CD14-positive monocyte (primary cell): ENCODE measurements at regions not wholly inside any gene's neighbourhood (a gene's known extent, or its start where the extent isn't known, plus 50 kb on each side); places are given as distances from the start of the nearest gene placed in this dataset.

ENCODE experiments used
- DNase-seq, 3 donors: peaks; one replicate each; pipeline ENCODE4 v3.0.0-alpha.2; 2011 to 2022
- H2AFZ ChIP-seq: 2 replicates; pipeline ENCODE4 v1.6.0; 2012; ENCODE audit warnings: mild to moderate bottlenecking, low read depth, low read length, inconsistent platforms; ENCODE audit not compliant: insufficient read depth, poor library complexity, severe bottlenecking
- H3K27ac ChIP-seq, 2 donors: 1 replicate in 1 of 2; 2 replicates in 1 of 2; pipeline ENCODE4 v1.5.1; 2012 to 2013; ENCODE audit warnings: low read length in 2 of 2, control low read depth in 1 of 2, inconsistent platforms in 1 of 2, low read depth in 1 of 2, mild to moderate bottlenecking in 1 of 2
- H3K27me3 ChIP-seq, 2 donors: one replicate each; pipeline versions ENCODE4 v1.6.0 to v1.6.1; 2011 to 2013; ENCODE audit warnings: low read length in 2 of 2; ENCODE audit not compliant: control insufficient read depth in 2 of 2, insufficient read depth in 2 of 2
- H3K36me3 ChIP-seq, 2 donors: replicated peaks in 1 of 2; 1 replicate in 1 of 2; 2 replicates in 1 of 2; pipeline versions ENCODE4 v1.5.1 to v1.6.1; 2012 to 2013; ENCODE audit warnings: low read length in 2 of 2, control low read depth in 1 of 2, inconsistent platforms in 1 of 2, mild to moderate bottlenecking in 1 of 2; ENCODE audit not compliant: insufficient read depth in 2 of 2, control insufficient read depth in 1 of 2
- H3K4me1 ChIP-seq, 2 donors: 1 replicate in 1 of 2; 2 replicates in 1 of 2; pipeline versions ENCODE4 v1.5.1 to v1.6.1; 2012 to 2013; ENCODE audit warnings: low read length in 2 of 2, control low read depth in 1 of 2, inconsistent platforms in 1 of 2, mild to moderate bottlenecking in 1 of 2, moderate library complexity in 1 of 2; ENCODE audit not compliant: insufficient read depth in 2 of 2, control insufficient read depth in 1 of 2
- H3K4me2 ChIP-seq: replicated peaks from 2 replicates; pipeline ENCODE3; 2012; ENCODE audit warnings: low read length, moderate library complexity, mild to moderate bottlenecking; ENCODE audit not compliant: poor library complexity, severe bottlenecking; ENCODE audit errors: extremely low read depth
- H3K4me3 ChIP-seq, 3 experiments: fragments of 200-600 bp in 1 of 3; sonication (generic) in 1 of 3; replicated peaks in 1 of 3; 1 replicate in 2 of 3; 2 replicates in 1 of 3; pipeline ENCODE4 v1.5.1; 2011 to 2013; ENCODE audit warnings: low read length in 3 of 3, mild to moderate bottlenecking in 3 of 3, control low read depth in 2 of 3, low read depth in 2 of 3, inconsistent platforms in 1 of 3, moderate library complexity in 1 of 3
- H3K79me2 ChIP-seq: 2 replicates; pipeline ENCODE4 v1.6.0; 2012; ENCODE audit warnings: mild to moderate bottlenecking, control low read depth, inconsistent platforms, low read length, moderate library complexity; ENCODE audit not compliant: insufficient read depth
- H3K9ac ChIP-seq: 2 replicates; pipeline ENCODE4 v1.6.0; 2017; ENCODE audit warnings: low read length, mild to moderate bottlenecking; ENCODE audit not compliant: insufficient read depth, poor library complexity, severe bottlenecking
- H3K9me3 ChIP-seq, 2 donors: replicated peaks in 1 of 2; 1 replicate in 1 of 2; 2 replicates in 1 of 2; pipeline versions ENCODE4 v1.5.1 to v1.6.1; 2012 to 2013; ENCODE audit warnings: low read length in 2 of 2, control low read depth in 1 of 2; ENCODE audit not compliant: control insufficient read depth in 1 of 2, insufficient read depth in 1 of 2
- H4K20me1 ChIP-seq: 2 replicates; pipeline ENCODE4 v1.6.0; 2012; ENCODE audit warnings: mild to moderate bottlenecking, low read length, control low read depth, moderate library complexity; ENCODE audit not compliant: insufficient read depth
- H3K27ac Mint-ChIP-seq, 7 donors: one replicate each; pipeline ENCODE4 v1.8.0; 2020; ENCODE audit warnings: mild to moderate bottlenecking in 7 of 7, mixed read lengths in 7 of 7, moderate library complexity in 6 of 7, inconsistent platforms in 2 of 7
- H3K27me3 Mint-ChIP-seq, 3 donors: one replicate each; pipeline ENCODE4 v1.8.0; 2021 to 2022; ENCODE audit warnings: low read depth in 3 of 3, mild to moderate bottlenecking in 3 of 3, mixed read lengths in 3 of 3, moderate library complexity in 3 of 3, inconsistent platforms in 1 of 3
- H3K36me3 Mint-ChIP-seq, 2 donors: one replicate each; pipeline ENCODE4 v1.8.0; 2020; ENCODE audit warnings: mixed read lengths in 2 of 2, inconsistent platforms in 1 of 2, mild to moderate bottlenecking in 1 of 2
- H3K4me1 Mint-ChIP-seq: one replicate; pipeline ENCODE4 v1.8.0; 2020; ENCODE audit warnings: mild to moderate bottlenecking, mixed read lengths
- H3K4me3 Mint-ChIP-seq, 2 donors: one replicate each; pipeline ENCODE4 v1.8.0; 2020; ENCODE audit warnings: mild to moderate bottlenecking in 2 of 2, mixed read lengths in 2 of 2, moderate library complexity in 1 of 2
- H3K9me3 Mint-ChIP-seq, 7 donors: one replicate each; pipeline ENCODE4 v1.8.0; 2020 to 2022; ENCODE audit warnings: mixed read lengths in 7 of 7, mild to moderate bottlenecking in 6 of 7, moderate library complexity in 6 of 7, inconsistent platforms in 2 of 7
- CTCF ChIP-seq: fragments of 200-600 bp; IDR thresholded peaks from one replicate; pipeline ENCODE4 v1.8.0; 2022; ENCODE audit warnings: antibody characterized with exemption, mild to moderate bottlenecking
- WGBS: methylation state at CpG from one replicate; pipeline ENCODE4 v1.1.5; 2013; ENCODE audit warnings: missing lambda C conversion rate; ENCODE audit not compliant: insufficient coverage; 5-methylcytosine and 5-hydroxymethylcytosine counted together
- intact Hi-C, 2 donors: fragments of 100-400 bp; cut with micrococcal nuclease; formaldehyde crosslinking; loops; one replicate each; pipeline versions ENCODE4 v1.15.0 to v1.15.1; 2023

GRCh38 chr3:194990454-194991337, 280.3 kb downstream of the XXYLT1 start:
- H3K4me3 Mint-ChIP-seq = no peak overlapping the region
- peak overlapping the region in 1 of 7 donors; percentile 54 for H3K27ac Mint-ChIP-seq
- peaks cover 0 to 2% (median 0%) of the 10 kb centered on the region in 7 donors for H3K9me3 Mint-ChIP-seq
- Histone ChIP-seq H2AFZ (no peak overlapping the region), H3K79me2 (no peaks in the 10 kb centered on the region), H3K9me3 (no peaks in the 10 kb centered on the region), H3K4me3 (no peak overlapping the region), H3K36me3 (no peaks in the 10 kb centered on the region), H3K9ac (no peak overlapping the region), H3K27me3 (no peaks in the 10 kb centered on the region), H3K27ac (no peak overlapping the region), H4K20me1 (no peaks in the 10 kb centered on the region), H3K4me2 (no peak overlapping the region), H3K4me1 (peaks cover 12 to 20% of the 10 kb centered on the region in 2 donors)
- DNase-seq = no peak
- peaks cover 0 to 2% (median 0%) of the 10 kb centered on the region in 3 donors for H3K27me3 Mint-ChIP-seq
- peaks cover 2 to 3% of the 10 kb centered on the region in 2 donors for H3K36me3 Mint-ChIP-seq
- peaks cover 34% of the 10 kb centered on the region for H3K4me1 Mint-ChIP-seq
- intact Hi-C loops = no loop called here
- WGBS = 90% methylated on average over 5 of the region's 8 CpGs
- TF ChIP-seq CTCF = no peak

DNA sequence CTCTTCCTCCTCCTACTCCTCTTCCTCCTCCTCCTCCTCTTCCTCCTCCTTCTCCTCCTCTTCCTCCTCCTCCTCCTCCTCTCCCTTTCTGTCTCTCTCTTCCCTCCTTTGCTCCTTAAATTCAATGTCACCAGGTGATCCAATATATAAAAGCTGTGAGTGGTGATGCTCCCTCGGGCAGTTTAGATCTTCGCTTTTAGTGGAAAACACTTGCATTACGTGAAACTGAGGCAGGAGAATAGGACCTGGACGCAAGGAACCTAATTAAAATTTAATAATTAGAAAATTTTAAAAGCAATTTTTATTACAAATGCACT, 279.7 kb downstream of the XXYLT1 start:
- intact Hi-C loops = no loop called here
- peaks cover 0 to 2% (median 2%) of the 10 kb centered on the region in 3 donors for H3K27me3 Mint-ChIP-seq
- Histone ChIP-seq H3K4me2 (no peak overlapping the region), H4K20me1 (no peaks in the 10 kb centered on the region), H3K4me1 (peaks cover 7 to 14% of the 10 kb centered on the region in 2 donors), H3K27me3 (no peaks in the 10 kb centered on the region), H3K36me3 (no peaks in the 10 kb centered on the region), H3K27ac (no peak overlapping the region), H3K79me2 (no peaks in the 10 kb centered on the region), H3K4me3 (no peak overlapping the region), H2AFZ (no peak overlapping the region), H3K9ac (no peak overlapping the region), H3K9me3 (no peaks in the 10 kb centered on the region)
- no CpG with 5 or more reads among the region's 4 CpGs for WGBS
- no peak for DNase-seq
- H3K36me3 Mint-ChIP-seq = peaks cover 2 to 3% of the 10 kb centered on the region in 2 donors
- H3K27ac Mint-ChIP-seq = peak overlapping the region in 1 of 7 donors; percentile 65
- no peak for TF ChIP-seq CTCF
- H3K4me3 Mint-ChIP-seq = no peak overlapping the region
- peaks cover 28% of the 10 kb centered on the region for H3K4me1 Mint-ChIP-seq
- peaks cover 0 to 2% (median 0%) of the 10 kb centered on the region in 7 donors for H3K9me3 Mint-ChIP-seq
